KMS-11 (cell line): ENCODE measurements at regions not wholly inside any gene's neighbourhood (a gene's known extent, or its start where the extent isn't known, plus 50 kb on each side); places are given as distances from the start of the nearest gene placed in this dataset.

Source experiments
- H2AFZ ChIP-seq: fragments of 200-600 bp; sonication (generic); 2 replicates; pipeline ENCODE4 v1.6.1; 2016; ENCODE audit warnings: antibody characterized with exemption, mixed run types, low read depth
- H3K27ac ChIP-seq: fragments of 200-600 bp; sonication (generic); 2 replicates; pipeline ENCODE4 v1.6.1; 2016; ENCODE audit warnings: mild to moderate bottlenecking, mixed run types
- H3K27me3 ChIP-seq: fragments of 200-600 bp; sonication (generic); 2 replicates; pipeline ENCODE4 v1.6.1; 2017; ENCODE audit warnings: mild to moderate bottlenecking, low read depth, mixed run types, moderate library complexity; ENCODE audit not compliant: insufficient read depth
- H3K36me3 ChIP-seq: fragments of 200-600 bp; sonication (generic); 2 replicates; pipeline ENCODE4 v1.6.1; 2017; ENCODE audit warnings: mild to moderate bottlenecking, mixed run types; ENCODE audit not compliant: insufficient read depth
- H3K4me1 ChIP-seq: fragments of 200-600 bp; sonication (generic); 2 replicates; pipeline ENCODE4 v1.6.1; 2016; ENCODE audit warnings: mild to moderate bottlenecking, low read depth, mixed run types; ENCODE audit not compliant: poor library complexity, severe bottlenecking
- H3K4me2 ChIP-seq: fragments of 200-600 bp; sonication (generic); 2 replicates; pipeline ENCODE4 v1.7.0; 2016; ENCODE audit warnings: mild to moderate bottlenecking, mixed run types
- H3K4me3 ChIP-seq: fragments of 200-600 bp; sonication (generic); IDR thresholded peaks from 2 replicates; pipeline ENCODE4 v1.6.1; 2017; ENCODE audit warnings: low read depth, low read length, mixed read lengths; ENCODE audit not compliant: insufficient read depth
- H3K79me2 ChIP-seq: fragments of 200-600 bp; sonication (generic); 2 replicates; pipeline ENCODE4 v1.6.1; 2016; ENCODE audit warnings: low read depth, mixed run types; ENCODE audit not compliant: insufficient read depth
- H3K9ac ChIP-seq: fragments of 200-600 bp; sonication (generic); 2 replicates; pipeline ENCODE4 v1.6.1; 2016; ENCODE audit warnings: mild to moderate bottlenecking, mixed run types
- H4K20me1 ChIP-seq: fragments of 200-600 bp; sonication (generic); 2 replicates; pipeline ENCODE4 v1.6.1; 2016; ENCODE audit warnings: mild to moderate bottlenecking, mixed run types; ENCODE audit not compliant: insufficient read depth
- TF ChIP-seq, protein P1 (sequence below): fragments of 200-600 bp; sonication (generic); conservative IDR thresholded peaks from 2 replicates; pipeline ENCODE4 v1.6.1; 2017; ENCODE audit warnings: low read depth, mild to moderate bottlenecking, antibody characterized with exemption, low read length, moderate library complexity, mixed read lengths

DNA sequence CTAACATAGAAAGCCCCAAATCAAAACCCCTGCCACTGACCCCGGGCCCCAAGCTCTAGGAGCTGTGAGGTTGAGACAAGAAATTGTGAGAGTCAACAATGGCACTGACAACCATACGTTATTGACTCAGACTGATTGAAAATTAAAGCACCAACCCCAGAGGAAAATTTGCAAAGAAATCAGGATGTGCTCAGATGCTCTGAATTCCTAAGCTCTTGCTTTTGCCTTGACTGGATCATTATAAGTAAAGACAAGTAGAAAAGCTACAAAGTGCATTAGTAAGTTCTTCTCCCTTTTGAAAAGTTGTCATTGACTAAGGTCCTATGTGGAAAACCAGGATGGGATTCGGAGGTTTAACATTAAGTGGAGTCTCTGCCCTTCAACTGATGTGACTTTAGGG lies 130.2 kb downstream of the SAMD9 start:
- Histone ChIP-seq H3K4me1 (no peaks in the 10 kb centered on the region), H3K36me3 (no peaks in the 10 kb centered on the region), H3K27me3 (no peaks in the 10 kb centered on the region), H3K4me2 (no peak overlapping the region), H3K79me2 (no peaks in the 10 kb centered on the region), H3K4me3 (no peak overlapping the region), H3K9ac (no peak overlapping the region), H4K20me1 (no peaks in the 10 kb centered on the region), H2AFZ (no peak overlapping the region), H3K27ac (no peak overlapping the region)
- TF ChIP-seq, protein P1, sequence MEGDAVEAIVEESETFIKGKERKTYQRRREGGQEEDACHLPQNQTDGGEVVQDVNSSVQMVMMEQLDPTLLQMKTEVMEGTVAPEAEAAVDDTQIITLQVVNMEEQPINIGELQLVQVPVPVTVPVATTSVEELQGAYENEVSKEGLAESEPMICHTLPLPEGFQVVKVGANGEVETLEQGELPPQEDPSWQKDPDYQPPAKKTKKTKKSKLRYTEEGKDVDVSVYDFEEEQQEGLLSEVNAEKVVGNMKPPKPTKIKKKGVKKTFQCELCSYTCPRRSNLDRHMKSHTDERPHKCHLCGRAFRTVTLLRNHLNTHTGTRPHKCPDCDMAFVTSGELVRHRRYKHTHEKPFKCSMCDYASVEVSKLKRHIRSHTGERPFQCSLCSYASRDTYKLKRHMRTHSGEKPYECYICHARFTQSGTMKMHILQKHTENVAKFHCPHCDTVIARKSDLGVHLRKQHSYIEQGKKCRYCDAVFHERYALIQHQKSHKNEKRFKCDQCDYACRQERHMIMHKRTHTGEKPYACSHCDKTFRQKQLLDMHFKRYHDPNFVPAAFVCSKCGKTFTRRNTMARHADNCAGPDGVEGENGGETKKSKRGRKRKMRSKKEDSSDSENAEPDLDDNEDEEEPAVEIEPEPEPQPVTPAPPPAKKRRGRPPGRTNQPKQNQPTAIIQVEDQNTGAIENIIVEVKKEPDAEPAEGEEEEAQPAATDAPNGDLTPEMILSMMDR: no peak

DNA sequence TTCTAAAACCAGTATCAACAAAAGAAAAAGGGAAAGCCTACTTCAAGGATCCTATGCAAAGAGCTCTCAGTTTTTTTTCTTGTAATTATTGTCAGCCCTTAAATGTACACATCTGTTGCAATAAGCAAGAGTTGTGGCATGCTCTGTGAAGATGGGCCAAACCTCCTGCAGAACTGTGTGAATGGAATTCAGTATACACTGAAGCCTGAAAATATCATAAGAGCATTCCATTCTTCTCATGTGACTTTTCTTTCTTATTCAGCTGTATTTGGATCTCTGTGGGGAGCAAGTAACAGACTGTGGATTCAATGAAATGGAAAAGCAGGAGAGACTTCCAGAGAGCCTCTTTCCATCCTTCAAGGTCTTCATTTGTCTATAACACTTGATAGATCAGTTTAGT lies 130.7 kb downstream of the SAMD9 start:
- Histone ChIP-seq H3K4me3 (no peak overlapping the region), H3K9ac (no peak overlapping the region), H3K4me2 (no peak overlapping the region), H3K4me1 (no peaks in the 10 kb centered on the region), H3K27me3 (no peaks in the 10 kb centered on the region), H2AFZ (no peak overlapping the region), H4K20me1 (no peaks in the 10 kb centered on the region), H3K79me2 (no peaks in the 10 kb centered on the region), H3K27ac (no peak overlapping the region), H3K36me3 (no peaks in the 10 kb centered on the region)
- TF ChIP-seq, protein P1: no peak

DNA sequence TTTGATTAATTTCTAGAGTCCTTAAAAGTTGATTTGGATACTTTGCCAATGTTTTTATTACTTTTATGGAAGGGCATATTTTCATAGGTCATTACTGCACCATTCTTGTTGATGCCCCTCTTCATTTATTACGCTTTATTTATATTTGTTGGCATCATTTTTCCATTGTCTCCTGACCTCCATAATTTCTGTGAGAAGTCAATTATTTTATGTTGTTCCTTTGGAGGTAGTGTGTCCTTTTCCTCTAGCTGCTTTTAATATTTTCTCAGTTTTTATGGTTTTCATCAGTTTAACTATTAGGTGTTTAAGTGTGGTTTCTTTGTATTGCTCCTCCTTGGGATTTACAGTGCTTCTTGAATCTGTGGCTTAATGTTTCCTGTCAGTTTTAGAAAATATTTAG lies 134.9 kb downstream of the SAMD9 start:
- no peaks in the 10 kb centered on the region for H3K36me3 ChIP-seq
- H3K4me2 ChIP-seq: no peak overlapping the region
- no peaks in the 10 kb centered on the region for H3K27me3 ChIP-seq
- H3K4me1 ChIP-seq: no peaks in the 10 kb centered on the region
- no peaks in the 10 kb centered on the region for H3K79me2 ChIP-seq
- H4K20me1 ChIP-seq: no peaks in the 10 kb centered on the region
- no peak overlapping the region for H3K9ac ChIP-seq
- no peak overlapping the region for H2AFZ ChIP-seq
- TF ChIP-seq, protein P1: no peak
- H3K27ac ChIP-seq: no peak overlapping the region
- H3K4me3 ChIP-seq: no peak overlapping the region

DNA sequence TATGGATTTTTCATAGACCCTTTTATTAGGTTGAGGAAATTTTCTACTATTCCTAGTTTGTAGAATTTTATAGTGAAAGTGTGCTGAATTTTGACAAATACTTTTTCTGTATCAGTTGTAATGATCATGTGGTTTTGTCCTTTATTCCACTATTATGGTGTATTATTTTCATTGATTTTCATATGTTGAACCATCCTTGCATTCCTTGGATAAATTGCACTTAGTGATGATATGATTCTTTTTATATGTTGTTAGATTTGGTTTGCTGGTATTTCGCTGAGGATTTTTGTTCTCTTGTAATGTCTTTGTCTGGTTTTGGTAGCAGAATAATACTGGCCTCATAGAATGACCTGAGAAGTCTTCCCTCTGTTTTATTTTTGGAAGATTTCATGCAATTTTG lies 140.6 kb upstream of the CDK6 start:
- H2AFZ ChIP-seq: no peak overlapping the region
- no peak overlapping the region for H3K9ac ChIP-seq
- no peaks in the 10 kb centered on the region for H3K36me3 ChIP-seq
- H3K79me2 ChIP-seq: no peaks in the 10 kb centered on the region
- no peak overlapping the region for H3K27ac ChIP-seq
- H3K4me3 ChIP-seq: no peak overlapping the region
- TF ChIP-seq, protein P1: no peak
- H3K4me1 ChIP-seq: no peaks in the 10 kb centered on the region
- H3K27me3 ChIP-seq: no peaks in the 10 kb centered on the region
- no peak overlapping the region for H3K4me2 ChIP-seq
- no peaks in the 10 kb centered on the region for H4K20me1 ChIP-seq

DNA sequence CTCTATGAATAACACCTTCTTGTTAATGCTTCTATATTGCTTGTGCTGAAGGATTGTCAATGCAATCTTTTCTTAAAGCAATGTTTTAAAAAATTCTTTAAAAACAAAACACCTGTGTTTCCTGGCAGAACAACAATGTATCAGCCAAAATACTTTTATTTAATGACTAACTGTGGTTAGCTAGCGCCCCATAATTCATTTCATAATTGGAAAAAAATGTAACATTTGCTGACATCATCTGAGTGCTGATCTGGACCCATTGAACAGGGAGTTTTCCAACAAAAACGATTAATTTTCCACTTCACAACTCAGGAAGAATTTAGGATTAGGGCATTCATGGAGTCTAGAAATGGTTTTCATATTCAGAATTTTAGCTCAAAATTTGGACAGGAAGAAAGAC lies 137.6 kb upstream of the CDK6 start:
- H3K4me2 ChIP-seq: no peak overlapping the region
- no peak overlapping the region for H2AFZ ChIP-seq
- no peak overlapping the region for H3K4me3 ChIP-seq
- H4K20me1 ChIP-seq: no peaks in the 10 kb centered on the region
- H3K4me1 ChIP-seq: no peaks in the 10 kb centered on the region
- no peak overlapping the region for H3K27ac ChIP-seq
- TF ChIP-seq, protein P1: no peak
- H3K79me2 ChIP-seq: no peaks in the 10 kb centered on the region
- no peaks in the 10 kb centered on the region for H3K27me3 ChIP-seq
- H3K9ac ChIP-seq: no peak overlapping the region
- no peaks in the 10 kb centered on the region for H3K36me3 ChIP-seq
